Liver (tissue), 3 donors: ENCODE measurements at regions not wholly inside any gene's neighbourhood (a gene's known extent, or its start where the extent isn't known, plus 50 kb on each side); places are given as distances from the start of the nearest gene placed in this dataset.

ENCODE experiments used
- EGR1 ChIP-seq, 2 donors: IDR thresholded peaks; 2 replicates each; pipeline ENCODE4 v1.6.1; 2016 to 2018; ENCODE audit warnings: antibody characterized with exemption in 2 of 2, low read depth in 2 of 2
- FOXA1 ChIP-seq: IDR thresholded peaks from 2 replicates; pipeline ENCODE4 v1.6.1; 2016; ENCODE audit warnings: antibody characterized with exemption
- GABPA ChIP-seq, 2 donors: IDR thresholded peaks in 1 of 2; conservative IDR thresholded peaks in 1 of 2; 2 replicates each; pipeline ENCODE4 v1.6.1; 2016; ENCODE audit warnings: antibody characterized with exemption in 2 of 2, mild to moderate bottlenecking in 1 of 2, moderate library complexity in 1 of 2
- HNF4G ChIP-seq: IDR thresholded peaks from 2 replicates; pipeline ENCODE4 v1.6.1; 2016; ENCODE audit warnings: antibody characterized with exemption
- JUND ChIP-seq, 2 donors: IDR thresholded peaks; 2 replicates each; pipeline ENCODE4 v1.6.1; 2016; ENCODE audit warnings: antibody characterized with exemption in 2 of 2
- RAD21 ChIP-seq, 2 donors: IDR thresholded peaks; 2 replicates each; pipeline ENCODE4 v1.6.1; 2016; ENCODE audit warnings: antibody characterized with exemption in 2 of 2, mild to moderate bottlenecking in 2 of 2
- REST ChIP-seq: IDR thresholded peaks from 2 replicates; pipeline ENCODE4 v1.6.1; 2016; ENCODE audit warnings: antibody characterized with exemption, mild to moderate bottlenecking
- SP1 ChIP-seq: IDR thresholded peaks from 2 replicates; pipeline ENCODE4 v1.6.1; 2018; ENCODE audit warnings: antibody characterized with exemption, mild to moderate bottlenecking
- TAF1 ChIP-seq: conservative IDR thresholded peaks from 2 replicates; pipeline ENCODE4 v1.6.1; 2016; ENCODE audit warnings: antibody characterized with exemption, mild to moderate bottlenecking
- YY1 ChIP-seq: IDR thresholded peaks from 2 replicates; pipeline ENCODE4 v1.6.1; 2016; ENCODE audit warnings: antibody characterized with exemption, mild to moderate bottlenecking
- TF ChIP-seq, protein P1 (sequence below): fragments of 150-350 bp; IDR thresholded peaks from 2 replicates; pipeline ENCODE4 v1.5.1; 2017; ENCODE audit warnings: improper control_type of control experiment, low read depth, low read length; ENCODE audit not compliant: missing input control
- TF ChIP-seq, protein P2 (sequence below): IDR thresholded peaks from 2 replicates; pipeline ENCODE4 v1.6.1; 2016; ENCODE audit warnings: antibody characterized with exemption
- TF ChIP-seq, protein P3 (sequence below): IDR thresholded peaks from 2 replicates; pipeline ENCODE4 v1.6.1; 2016; ENCODE audit warnings: antibody characterized with exemption
- donor health status: healthy.
- donor health status: healthy.

DNA sequence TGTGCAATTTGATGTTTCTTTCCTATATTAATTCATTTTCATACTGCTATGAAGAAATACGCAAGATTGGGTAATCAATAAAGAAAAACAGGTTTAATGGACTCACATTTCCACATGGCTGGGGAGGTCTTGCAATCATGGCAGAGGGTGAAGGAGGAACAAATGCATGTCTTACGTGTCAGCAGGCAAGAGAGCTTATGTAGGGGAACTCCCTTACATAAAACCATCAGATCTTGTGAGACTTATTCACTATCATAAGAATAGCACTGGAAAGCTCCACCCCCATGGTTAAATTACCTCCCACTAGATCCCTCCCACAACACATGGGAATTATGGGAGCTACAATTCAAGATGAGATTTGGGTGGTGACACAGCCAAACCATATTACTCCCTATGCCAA is 418.9 kb upstream of the MAF start:
- TF ChIP-seq, protein P1, sequence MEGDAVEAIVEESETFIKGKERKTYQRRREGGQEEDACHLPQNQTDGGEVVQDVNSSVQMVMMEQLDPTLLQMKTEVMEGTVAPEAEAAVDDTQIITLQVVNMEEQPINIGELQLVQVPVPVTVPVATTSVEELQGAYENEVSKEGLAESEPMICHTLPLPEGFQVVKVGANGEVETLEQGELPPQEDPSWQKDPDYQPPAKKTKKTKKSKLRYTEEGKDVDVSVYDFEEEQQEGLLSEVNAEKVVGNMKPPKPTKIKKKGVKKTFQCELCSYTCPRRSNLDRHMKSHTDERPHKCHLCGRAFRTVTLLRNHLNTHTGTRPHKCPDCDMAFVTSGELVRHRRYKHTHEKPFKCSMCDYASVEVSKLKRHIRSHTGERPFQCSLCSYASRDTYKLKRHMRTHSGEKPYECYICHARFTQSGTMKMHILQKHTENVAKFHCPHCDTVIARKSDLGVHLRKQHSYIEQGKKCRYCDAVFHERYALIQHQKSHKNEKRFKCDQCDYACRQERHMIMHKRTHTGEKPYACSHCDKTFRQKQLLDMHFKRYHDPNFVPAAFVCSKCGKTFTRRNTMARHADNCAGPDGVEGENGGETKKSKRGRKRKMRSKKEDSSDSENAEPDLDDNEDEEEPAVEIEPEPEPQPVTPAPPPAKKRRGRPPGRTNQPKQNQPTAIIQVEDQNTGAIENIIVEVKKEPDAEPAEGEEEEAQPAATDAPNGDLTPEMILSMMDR = no peak
- TF ChIP-seq SP1 = no peak
- no peak for TF ChIP-seq HNF4G
- TF ChIP-seq, protein P2, sequence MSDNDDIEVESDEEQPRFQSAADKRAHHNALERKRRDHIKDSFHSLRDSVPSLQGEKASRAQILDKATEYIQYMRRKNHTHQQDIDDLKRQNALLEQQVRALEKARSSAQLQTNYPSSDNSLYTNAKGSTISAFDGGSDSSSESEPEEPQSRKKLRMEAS = no peak
- TF ChIP-seq YY1 = no peak
- TF ChIP-seq GABPA (IDR thresholded peaks at IDR 0.05 in 1 of 2, conservative IDR thresholded peaks at IDR 0.05 in 1 of 2) = no peak
- no peak for TF ChIP-seq RAD21 (IDR thresholded peaks at IDR 0.05)
- no peak for TF ChIP-seq FOXA1
- TF ChIP-seq TAF1 = no peak
- no peak for TF ChIP-seq REST
- TF ChIP-seq, protein P3, sequence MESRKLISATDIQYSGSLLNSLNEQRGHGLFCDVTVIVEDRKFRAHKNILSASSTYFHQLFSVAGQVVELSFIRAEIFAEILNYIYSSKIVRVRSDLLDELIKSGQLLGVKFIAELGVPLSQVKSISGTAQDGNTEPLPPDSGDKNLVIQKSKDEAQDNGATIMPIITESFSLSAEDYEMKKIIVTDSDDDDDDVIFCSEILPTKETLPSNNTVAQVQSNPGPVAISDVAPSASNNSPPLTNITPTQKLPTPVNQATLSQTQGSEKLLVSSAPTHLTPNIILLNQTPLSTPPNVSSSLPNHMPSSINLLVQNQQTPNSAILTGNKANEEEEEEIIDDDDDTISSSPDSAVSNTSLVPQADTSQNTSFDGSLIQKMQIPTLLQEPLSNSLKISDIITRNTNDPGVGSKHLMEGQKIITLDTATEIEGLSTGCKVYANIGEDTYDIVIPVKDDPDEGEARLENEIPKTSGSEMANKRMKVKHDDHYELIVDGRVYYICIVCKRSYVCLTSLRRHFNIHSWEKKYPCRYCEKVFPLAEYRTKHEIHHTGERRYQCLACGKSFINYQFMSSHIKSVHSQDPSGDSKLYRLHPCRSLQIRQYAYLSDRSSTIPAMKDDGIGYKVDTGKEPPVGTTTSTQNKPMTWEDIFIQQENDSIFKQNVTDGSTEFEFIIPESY = no peak
- TF ChIP-seq EGR1 (IDR thresholded peaks at IDR 0.05; ENCODE audit: low read depth in 2 of 2) = no peak
- no peak for TF ChIP-seq JUND (IDR thresholded peaks at IDR 0.05)
